Middle frontal gyrus (tissue), 1 donor: ENCODE measurements at regions not wholly inside any gene's neighbourhood (a gene's known extent, or its start where the extent isn't known, plus 50 kb on each side); places are given as distances from the start of the nearest gene placed in this dataset.
"Not testable (repeated sequence)": the region's sequence is repeated elsewhere in the genome, so short reads cannot be mapped to it uniquely, and the experiment has no call there.

Source experiments
- DNase-seq: peaks from one replicate; pipeline ENCODE4 v3.0.0-alpha.2; 2015; ENCODE audit warnings: low spot score; ENCODE audit errors: extremely low spot score

- DNase-seq, result no peak
Observed at GRCh38 chr3:148540851-148541250, 156.9 kb upstream of the AGTR1 start.

GRCh38 chr3:148546959-148547358 lies 150.7 kb upstream of the AGTR1 start:
- DNase-seq, result no peak

GRCh38 chr3:148551767-148552260 lies 145.9 kb upstream of the AGTR1 start:
- DNase-seq, result no peak

DNA sequence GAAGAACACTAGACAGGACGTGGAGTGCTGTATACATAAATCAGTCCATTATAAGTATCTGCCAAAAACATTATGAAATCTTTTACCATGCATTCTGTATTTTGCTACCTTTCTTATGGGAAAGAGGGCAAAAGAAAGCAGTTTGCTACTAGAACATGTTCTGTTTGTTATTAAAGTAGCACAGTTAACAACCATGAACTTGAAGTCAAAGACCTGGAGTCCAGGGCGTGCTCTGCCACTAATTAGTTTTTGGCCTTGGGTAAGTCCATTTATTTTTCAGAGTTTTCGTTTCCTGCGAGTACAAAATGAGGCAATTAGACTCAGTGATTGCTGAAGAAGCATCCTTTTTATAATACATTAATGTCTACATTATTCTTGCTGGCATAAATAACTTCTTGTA lies 143.3 kb upstream of the AGTR1 start:
- no peak for DNase-seq

- no peak for DNase-seq
Observed at GRCh38 chr3:148556664-148557063, 141.0 kb upstream of the AGTR1 start.

GRCh38 chr3:148577579-148577978 lies 120.1 kb upstream of the AGTR1 start:
- not testable (repeated sequence) for DNase-seq

- no peak for DNase-seq
Observed at GRCh38 chr3:148582126-148582525, 115.6 kb upstream of the AGTR1 start.

GRCh38 chr3:148583793-148584192 lies 113.9 kb upstream of the AGTR1 start:
- no peak for DNase-seq

DNA sequence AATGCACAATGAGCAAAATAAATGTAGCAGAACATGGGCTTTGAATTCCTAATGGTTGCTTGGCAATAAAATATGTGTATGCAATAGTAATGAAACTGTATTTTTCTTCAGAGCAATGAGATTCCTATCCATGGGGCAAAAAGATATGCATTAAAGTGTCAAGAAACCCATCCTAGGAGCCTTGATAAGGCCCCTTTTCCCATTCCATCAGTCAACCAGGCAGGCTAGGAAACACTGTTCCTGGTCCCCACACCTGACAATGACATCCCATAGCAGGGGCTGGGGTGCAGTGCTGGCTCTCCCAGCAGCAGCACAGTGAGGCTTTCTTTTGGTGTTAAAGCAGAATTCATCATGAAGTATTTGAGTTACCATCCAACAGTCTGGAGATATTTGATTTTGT lies 113.3 kb upstream of the AGTR1 start:
- DNase-seq, result no peak

DNA sequence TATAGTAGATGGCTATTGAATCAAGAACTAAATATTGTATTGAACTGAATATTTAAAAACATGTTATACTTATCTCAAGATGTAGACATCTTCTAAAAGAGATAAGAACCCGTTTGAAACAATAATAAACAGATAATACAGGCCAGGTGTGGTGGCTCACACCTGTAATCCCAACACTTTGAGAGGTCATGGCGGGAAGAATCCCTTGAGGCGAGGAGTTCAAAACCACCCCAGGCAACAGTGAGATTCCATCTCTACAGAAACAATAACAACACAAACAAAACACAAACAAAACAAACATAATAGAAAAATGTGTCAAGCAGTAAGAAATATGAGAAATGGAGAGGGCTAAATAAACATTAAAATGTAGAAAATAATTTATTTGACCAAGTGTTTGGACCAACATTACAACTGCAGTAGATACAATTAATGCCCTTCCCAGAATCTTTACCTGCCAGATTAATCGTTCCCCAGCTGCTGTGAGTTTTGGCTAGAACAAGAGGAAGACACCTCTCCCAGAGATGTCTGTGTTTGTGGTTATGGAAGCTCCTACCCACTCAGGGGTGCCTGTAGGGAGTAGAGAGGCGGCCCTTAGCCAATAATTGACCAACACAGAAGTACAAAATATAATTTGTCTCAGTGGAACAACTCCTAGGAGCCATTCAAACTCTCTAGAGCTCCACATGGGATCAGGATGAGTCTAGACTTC lies 111.9 kb upstream of the AGTR1 start:
- no peak for DNase-seq

GRCh38 chr3:148588291-148588690 lies 109.4 kb upstream of the AGTR1 start:
- no peak for DNase-seq

DNA sequence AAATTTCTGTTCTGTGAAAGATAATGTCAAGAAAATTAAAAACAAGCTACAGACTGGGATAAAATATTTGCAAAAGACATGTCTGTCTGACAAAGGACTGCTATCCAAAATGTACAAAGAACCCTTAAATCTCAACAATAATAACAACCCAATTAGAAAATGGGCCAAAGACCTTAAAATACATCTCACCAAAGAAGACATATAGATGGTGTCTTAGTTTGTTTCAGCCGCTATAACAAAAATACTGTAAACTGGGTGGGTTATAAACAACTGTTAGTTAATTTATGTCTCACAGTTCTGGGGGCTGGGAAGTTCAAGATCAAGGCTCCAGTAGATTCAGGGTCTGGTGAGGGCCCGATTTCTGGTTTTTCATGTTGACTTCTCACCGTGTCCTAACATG lies 106.2 kb upstream of the AGTR1 start:
- DNase-seq, result no peak

- DNase-seq, result no peak
Observed at GRCh38 chr3:148598619-148599018, 99.1 kb upstream of the AGTR1 start.

- no peak for DNase-seq
Observed at GRCh38 chr3:148599481-148599880, 98.2 kb upstream of the AGTR1 start.

- DNase-seq, result no peak
Observed at GRCh38 chr3:148600440-148600839, 97.3 kb upstream of the AGTR1 start.

DNA sequence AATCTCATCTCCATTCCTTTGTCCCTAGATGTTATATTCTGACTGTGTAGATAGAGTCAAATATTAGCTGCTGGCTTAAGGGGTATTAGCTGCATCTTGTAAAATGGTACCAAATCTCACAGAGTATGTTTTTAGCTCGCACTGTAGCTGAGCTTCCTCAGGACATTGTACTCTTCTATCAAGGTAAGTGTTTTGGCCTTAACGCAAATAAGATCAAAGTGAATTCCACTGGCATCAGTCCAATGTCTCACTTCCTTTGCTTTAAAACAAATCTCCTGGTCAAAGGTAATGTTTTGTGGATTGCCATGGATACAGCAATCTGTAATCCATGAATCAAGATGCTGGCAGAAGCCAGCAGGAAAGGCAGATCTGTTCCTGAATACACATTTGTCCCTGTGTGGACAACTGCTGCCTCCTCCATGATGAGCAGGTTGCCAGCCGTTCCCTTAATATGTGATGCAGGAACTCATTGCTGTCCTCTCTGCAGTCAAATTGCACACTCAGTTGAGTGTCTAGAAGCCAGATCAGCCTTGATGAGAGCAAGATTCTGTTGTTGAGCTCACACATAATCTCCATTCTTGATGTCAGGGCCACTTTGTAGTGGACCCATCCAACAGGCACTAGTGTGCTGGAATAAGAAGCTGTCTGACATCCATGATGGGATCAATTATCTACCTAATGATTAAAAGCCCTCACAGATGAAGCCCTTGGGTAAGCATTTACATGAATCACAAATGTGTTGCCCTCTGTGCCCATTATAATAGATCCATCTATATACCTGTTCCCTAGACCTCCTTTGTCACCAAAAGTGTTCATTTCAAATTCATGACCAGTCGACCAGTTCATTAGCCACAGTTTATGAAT lies 96.6 kb upstream of the AGTR1 start:
- no peak for DNase-seq

DNA sequence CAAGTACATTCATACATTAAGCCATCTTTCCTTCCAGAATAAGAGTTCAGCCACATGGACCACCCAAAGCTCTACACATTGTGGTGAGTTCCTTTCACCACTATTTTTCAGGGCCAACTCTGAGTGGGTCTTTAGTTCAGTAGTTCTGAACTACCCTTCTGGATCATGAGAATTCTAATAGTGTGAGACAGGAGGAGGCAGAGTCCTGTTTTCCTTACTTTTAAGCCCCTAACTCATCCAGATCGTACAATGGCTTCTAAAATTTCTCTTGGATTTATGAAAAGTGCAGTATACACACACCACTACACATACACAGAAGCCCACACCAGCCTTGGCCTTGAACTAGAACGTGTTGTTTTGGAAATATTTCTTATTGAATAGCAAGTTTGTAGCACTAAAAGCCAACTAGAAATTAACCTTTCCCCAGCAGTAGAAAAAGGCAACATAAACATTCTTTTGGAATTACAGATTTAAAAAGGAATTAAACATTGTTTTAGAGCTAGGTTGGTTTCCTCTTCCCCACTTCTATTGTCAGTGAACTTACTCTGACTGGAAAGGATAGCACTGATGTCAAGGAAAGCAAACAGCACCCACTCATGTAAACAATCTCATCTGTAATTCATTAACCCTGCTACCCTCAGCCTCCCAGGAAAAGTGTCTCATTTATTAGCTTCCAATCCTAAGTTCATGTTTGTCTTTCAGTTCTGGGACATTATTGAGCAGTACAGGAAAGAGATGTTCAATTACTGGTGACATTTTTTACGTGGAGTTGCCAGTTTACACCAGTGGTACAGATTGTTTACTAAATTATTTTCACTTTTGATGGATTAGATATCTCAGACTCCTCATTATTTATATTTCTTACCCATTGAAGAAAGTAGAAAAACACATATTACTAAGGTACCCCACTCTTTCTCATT lies 95.7 kb upstream of the AGTR1 start:
- DNase-seq, result no peak

GRCh38 chr3:148604270-148605085 lies 93.2 kb upstream of the AGTR1 start:
- no peak for DNase-seq

DNA sequence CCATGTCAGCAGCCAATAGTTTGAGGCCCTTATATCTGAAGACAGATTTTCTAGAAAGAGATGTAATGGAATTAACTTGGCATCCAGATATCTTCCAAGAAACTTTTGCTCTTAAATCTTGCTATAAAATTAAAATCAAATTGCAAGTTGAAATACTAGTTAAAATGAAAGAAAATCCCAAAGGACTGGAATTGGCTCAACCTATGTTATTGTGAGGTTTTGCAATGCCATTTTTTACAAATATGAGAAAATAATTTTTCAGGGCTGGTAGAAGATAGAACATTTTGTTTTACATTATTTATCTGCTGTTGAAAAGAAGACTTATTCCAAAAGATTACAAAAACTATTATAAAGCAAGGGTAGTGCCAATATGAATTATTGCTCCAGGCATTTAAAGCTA lies 92.2 kb upstream of the AGTR1 start:
- no peak for DNase-seq

- no peak for DNase-seq
Observed at GRCh38 chr3:148606979-148607378, 90.7 kb upstream of the AGTR1 start.

GRCh38 chr3:148607491-148607890 lies 90.2 kb upstream of the AGTR1 start:
- no peak for DNase-seq
